Activated CD8-positive, alpha-beta memory T cell treated with anti-CD3 and anti-CD28 coated beads for 1 hour (primary cell): ENCODE measurements at regions not wholly inside any gene's neighbourhood (a gene's known extent, or its start where the extent isn't known, plus 50 kb on each side); places are given as distances from the start of the nearest gene placed in this dataset.

Source experiments
- DNase-seq, 2 donors: peaks; one replicate each; pipeline ENCODE4 v3.0.0-alpha.2; 2020; ENCODE audit warnings: low read depth in 1 of 2; ENCODE audit errors: extremely low read depth in 1 of 2

- DNase-seq: no peak
These were observed 951.4 kb downstream of the VRK1 start for GRCh38 chr14:97748616-97749015.

- DNase-seq: no peak
These were observed 960.3 kb downstream of the VRK1 start for GRCh38 chr14:97757491-97757890.

GRCh38 chr14:97760050-97760449 lies 962.9 kb downstream of the VRK1 start:
- no peak for DNase-seq

DNA sequence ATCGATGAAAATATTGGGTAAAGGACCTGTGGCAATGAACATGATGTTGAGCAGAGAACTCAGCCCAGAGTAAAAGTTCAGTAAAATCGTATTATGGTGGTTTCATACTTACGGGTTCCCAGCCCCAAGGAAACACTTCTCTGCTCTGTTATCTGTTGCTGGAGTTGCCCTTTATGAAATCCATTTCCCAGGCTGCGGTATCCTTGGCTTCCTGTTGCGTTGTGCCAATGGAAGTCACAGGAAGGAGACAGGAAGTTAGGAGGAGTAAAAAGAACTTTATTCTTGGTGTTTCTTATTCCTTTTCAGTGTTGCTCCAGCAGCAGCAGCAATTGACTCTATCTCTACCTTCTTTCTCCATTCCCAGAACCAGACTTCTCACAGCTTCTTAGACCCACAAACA lies 965.2 kb downstream of the VRK1 start:
- no peak for DNase-seq

DNA sequence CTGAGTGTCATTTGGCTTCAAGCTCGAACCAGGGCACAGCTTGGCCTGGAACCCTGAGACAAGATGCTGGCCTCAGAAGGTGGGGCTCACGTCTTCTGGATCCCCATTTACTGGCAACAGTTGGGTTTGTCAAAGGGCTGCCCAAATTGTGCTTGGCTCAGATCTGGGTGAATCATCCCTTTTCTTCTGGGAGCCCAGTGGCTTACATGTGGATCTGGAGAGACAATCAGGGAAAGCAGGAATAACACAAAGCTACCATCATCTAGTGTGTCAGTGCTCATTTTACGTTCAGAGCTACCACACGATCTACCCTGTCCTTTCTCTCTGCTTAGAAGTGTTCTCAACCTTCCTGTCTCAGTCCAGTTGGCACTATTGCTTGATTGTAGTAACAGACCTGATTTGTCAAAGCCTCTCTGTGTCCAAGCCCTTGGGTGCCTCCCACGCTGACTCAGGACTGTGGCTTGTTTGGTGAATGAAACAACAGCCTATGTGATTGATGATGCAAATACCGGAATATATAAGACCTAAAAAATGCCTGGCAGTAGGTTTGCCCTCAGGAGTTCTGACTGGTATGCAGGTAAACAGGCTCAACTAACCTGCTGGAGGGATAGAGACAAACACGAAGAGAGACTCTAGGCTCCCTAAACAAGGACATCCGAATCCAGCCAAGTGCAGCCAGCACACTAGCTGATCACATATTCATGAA lies 974.3 kb downstream of the VRK1 start:
- no peak for DNase-seq

GRCh38 chr14:97773598-97773997 lies 976.4 kb downstream of the VRK1 start:
- no peak for DNase-seq

- no peak for DNase-seq
These were observed 979.8 kb downstream of the VRK1 start for GRCh38 chr14:97776890-97777558.

DNA sequence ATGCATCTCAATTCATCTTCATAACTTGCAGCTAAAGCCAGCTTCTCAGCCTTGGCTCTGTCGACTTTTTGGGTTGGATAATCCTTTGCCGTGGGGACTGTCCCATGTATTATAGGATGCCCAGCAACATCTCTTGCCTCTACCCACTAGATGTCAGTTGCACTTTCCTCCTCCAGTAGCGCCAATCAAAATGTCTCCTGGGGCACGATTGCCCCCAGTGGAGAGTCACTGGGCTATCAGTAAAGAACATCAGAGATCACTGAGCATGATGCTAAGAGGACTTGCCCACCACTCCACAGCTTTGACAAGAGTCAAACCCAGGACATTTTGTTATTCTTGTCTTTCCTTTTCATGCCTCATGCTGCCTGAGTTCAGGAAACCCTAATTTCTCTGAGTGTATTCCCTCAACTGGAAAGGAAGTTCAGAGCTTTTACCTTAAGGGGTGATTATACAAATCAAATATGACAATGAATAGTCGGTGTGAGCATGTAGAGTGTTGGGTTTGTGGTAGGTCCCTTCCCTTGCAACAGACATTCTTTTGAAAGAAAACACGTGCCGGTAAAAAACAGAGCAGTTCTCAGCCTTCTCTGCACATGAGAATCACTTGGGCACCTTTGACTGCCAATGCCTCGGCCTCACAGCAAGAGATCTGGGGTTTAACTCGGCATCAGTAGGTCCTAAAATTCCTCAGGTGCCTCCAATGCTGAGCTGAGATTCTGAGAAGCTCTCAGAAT lies 980.6 kb downstream of the VRK1 start:
- DNase-seq: no peak

DNA sequence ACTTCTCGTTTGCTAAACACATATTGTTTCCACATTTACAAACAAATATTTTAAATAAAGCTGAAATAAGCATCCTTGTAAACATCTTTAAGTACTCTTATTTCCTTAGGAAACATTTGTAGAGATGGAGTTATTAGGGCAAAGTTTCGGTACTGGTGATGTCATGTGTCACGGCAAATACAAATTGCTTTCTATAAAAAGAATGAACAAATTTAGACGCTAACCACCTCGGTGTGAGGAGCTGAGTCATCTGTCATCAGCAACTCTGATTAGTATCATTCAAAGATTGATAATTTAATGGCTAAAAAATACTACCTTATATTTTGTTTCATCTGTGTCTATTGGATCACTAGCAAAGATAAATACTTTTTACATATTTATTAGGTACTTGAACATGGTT lies 982.0 kb downstream of the VRK1 start:
- no peak for DNase-seq

GRCh38 chr14:97780804-97781203 lies 983.6 kb downstream of the VRK1 start:
- no peak for DNase-seq

DNA sequence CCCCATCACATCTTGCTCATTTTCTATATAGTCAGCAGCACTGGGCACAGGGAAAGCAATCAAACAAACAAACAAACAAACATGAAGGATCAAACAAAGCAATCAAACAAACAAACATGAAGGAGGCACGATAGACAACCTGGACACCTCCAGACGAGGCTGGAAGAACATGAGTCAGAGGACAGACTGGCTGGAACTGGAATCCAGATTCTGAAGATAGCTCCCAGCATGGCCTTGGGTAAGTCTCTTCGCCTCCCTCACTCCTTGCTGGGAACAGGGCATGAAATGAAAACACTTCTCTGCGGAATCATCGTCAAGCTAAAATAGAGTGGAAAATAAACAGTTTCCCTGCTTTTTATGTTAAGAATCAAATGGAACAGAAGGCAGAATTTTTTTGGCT lies 984.8 kb downstream of the VRK1 start:
- no peak for DNase-seq

GRCh38 chr14:97782871-97783414 lies 985.8 kb downstream of the VRK1 start:
- no peak for DNase-seq

- no peak for DNase-seq
These were observed 988.3 kb downstream of the VRK1 start for GRCh38 chr14:97785495-97785894.

- no peak for DNase-seq
These were observed 991.2 kb downstream of the VRK1 start for GRCh38 chr14:97788364-97788763.

- no peak for DNase-seq
These were observed 991.8 kb downstream of the VRK1 start for GRCh38 chr14:97788846-97789526.

- no peak for DNase-seq
These were observed 993.9 kb downstream of the VRK1 start for GRCh38 chr14:97791072-97791471.

DNA sequence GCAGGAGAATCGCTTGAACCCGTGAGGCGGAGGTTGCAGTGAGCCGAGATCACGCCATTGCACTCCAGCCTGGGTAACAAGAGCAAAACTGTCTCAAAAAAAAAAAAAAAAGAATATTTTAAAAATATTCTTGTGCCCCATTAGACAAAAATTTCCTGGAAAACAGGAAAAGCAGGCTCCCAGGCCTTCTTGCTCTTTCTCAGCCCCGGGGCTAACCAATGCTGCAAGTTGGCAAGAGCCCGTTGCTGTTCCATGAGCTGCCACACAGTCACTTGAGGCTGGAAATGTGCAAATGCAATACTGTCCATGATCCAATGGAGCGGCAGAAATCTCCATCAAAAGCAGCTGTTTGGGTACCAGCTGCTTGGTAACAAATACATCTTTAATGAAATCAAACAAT lies 994.7 kb downstream of the VRK1 start:
- DNase-seq: no peak

DNA sequence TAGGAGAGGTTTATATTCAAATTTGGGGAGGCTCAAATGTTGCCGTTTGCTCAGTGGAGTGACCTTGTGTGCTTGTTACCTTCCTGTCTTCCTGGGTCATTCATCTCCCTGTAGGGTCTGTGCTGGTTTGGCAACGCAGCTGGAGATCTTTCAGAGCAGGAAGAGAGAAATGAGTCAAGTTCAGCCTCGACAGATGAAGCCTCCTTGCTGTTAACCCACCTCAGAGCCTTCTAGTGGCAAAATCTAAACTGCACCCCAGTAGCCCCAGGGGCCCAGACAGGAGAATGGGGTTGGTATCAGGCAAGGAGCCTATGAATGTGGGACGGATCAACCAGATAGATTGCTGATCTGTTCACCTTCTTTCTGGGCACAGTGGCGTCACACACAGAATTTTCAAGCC lies 999.3 kb downstream of the VRK1 start:
- DNase-seq: no peak

GRCh38 chr14:97798176-97798575 lies 1001.0 kb downstream of the VRK1 start:
- DNase-seq: no peak

- DNase-seq: no peak
These were observed 1005.5 kb downstream of the VRK1 start for GRCh38 chr14:97802430-97803373.
